Endothelial cell (in vitro differentiated cells): ENCODE measurements at regions not wholly inside any gene's neighbourhood (a gene's known extent, or its start where the extent isn't known, plus 50 kb on each side); places are given as distances from the start of the nearest gene placed in this dataset.

ENCODE experiments used
- DNase-seq: peaks from one replicate; pipeline ENCODE4 v3.0.0; 2021; ENCODE audit warnings: low spot score
- H3K27ac Mint-ChIP-seq: one replicate; pipeline ENCODE4 v1.8.0; 2021; ENCODE audit warnings: mixed read lengths, inconsistent platforms; ENCODE audit not compliant: unreplicated experiment
- H3K27me3 Mint-ChIP-seq: one replicate; pipeline ENCODE4 v1.8.0; 2021; ENCODE audit warnings: mild to moderate bottlenecking, moderate library complexity, mixed read lengths, inconsistent platforms; ENCODE audit not compliant: unreplicated experiment
- H3K36me3 Mint-ChIP-seq: one replicate; pipeline ENCODE4 v1.8.0; 2021; ENCODE audit warnings: mild to moderate bottlenecking, low read depth, mixed read lengths, inconsistent platforms; ENCODE audit not compliant: unreplicated experiment
- H3K4me1 Mint-ChIP-seq: one replicate; pipeline ENCODE4 v1.8.0; 2021; ENCODE audit warnings: mild to moderate bottlenecking, mixed read lengths, inconsistent platforms; ENCODE audit not compliant: unreplicated experiment
- H3K4me3 Mint-ChIP-seq: one replicate; pipeline ENCODE4 v1.8.0; 2021; ENCODE audit warnings: mild to moderate bottlenecking, mixed read lengths, inconsistent platforms; ENCODE audit not compliant: unreplicated experiment
- H3K9me3 Mint-ChIP-seq: one replicate; pipeline ENCODE4 v1.8.0; 2021; ENCODE audit warnings: mixed read lengths, inconsistent platforms; ENCODE audit not compliant: unreplicated experiment
- TF ChIP-seq, protein P1 (sequence below): fragments of 200-600 bp; sonication (generic); IDR thresholded peaks from one replicate; pipeline ENCODE4 v1.5.0; 2021; ENCODE audit warnings: antibody characterized with exemption; ENCODE audit not compliant: unreplicated experiment

- TF ChIP-seq, protein P1, sequence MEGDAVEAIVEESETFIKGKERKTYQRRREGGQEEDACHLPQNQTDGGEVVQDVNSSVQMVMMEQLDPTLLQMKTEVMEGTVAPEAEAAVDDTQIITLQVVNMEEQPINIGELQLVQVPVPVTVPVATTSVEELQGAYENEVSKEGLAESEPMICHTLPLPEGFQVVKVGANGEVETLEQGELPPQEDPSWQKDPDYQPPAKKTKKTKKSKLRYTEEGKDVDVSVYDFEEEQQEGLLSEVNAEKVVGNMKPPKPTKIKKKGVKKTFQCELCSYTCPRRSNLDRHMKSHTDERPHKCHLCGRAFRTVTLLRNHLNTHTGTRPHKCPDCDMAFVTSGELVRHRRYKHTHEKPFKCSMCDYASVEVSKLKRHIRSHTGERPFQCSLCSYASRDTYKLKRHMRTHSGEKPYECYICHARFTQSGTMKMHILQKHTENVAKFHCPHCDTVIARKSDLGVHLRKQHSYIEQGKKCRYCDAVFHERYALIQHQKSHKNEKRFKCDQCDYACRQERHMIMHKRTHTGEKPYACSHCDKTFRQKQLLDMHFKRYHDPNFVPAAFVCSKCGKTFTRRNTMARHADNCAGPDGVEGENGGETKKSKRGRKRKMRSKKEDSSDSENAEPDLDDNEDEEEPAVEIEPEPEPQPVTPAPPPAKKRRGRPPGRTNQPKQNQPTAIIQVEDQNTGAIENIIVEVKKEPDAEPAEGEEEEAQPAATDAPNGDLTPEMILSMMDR = no peak
- Mint-ChIP-seq H3K27me3 (peaks cover 1% of the 10 kb centered on the region), H3K4me3 (no peak overlapping the region), H3K4me1 (no peaks in the 10 kb centered on the region), H3K36me3 (no peaks in the 10 kb centered on the region), H3K27ac (no peak overlapping the region), H3K9me3 (no peaks in the 10 kb centered on the region)
- no peak for DNase-seq
Measured at GRCh38 chr9:107541523-107541922, 52.0 kb upstream of the KLF4 start.

- Mint-ChIP-seq H3K9me3 (no peaks in the 10 kb centered on the region), H3K36me3 (no peaks in the 10 kb centered on the region), H3K4me3 (no peak overlapping the region), H3K27me3 (peaks cover 1% of the 10 kb centered on the region), H3K4me1 (no peaks in the 10 kb centered on the region), H3K27ac (no peak overlapping the region)
- TF ChIP-seq, protein P1 = no peak
- no peak for DNase-seq
Measured at GRCh38 chr9:107540164-107540561, 50.6 kb upstream of the KLF4 start.

- H3K4me1 Mint-ChIP-seq = no peaks in the 10 kb centered on the region
- H3K27me3 Mint-ChIP-seq = peaks cover 1% of the 10 kb centered on the region
- no peaks in the 10 kb centered on the region for H3K36me3 Mint-ChIP-seq
- no peak overlapping the region for H3K27ac Mint-ChIP-seq
- TF ChIP-seq, protein P1 = no peak
- DNase-seq = no peak
- H3K4me3 Mint-ChIP-seq = no peak overlapping the region
- no peaks in the 10 kb centered on the region for H3K9me3 Mint-ChIP-seq
Measured at GRCh38 chr9:107539427-107540163, 50.0 kb upstream of the KLF4 start.
